ENCODE measurements at regions not wholly inside any gene's neighbourhood (a gene's known extent, or its start where the extent isn't known, plus 50 kb on each side); places are given as distances from the start of the nearest gene placed in this dataset.

GRCh38 chr3:66692042-66692765 lies 191.4 kb upstream of the LRIG1 start:
- DNase-seq (ENCODE audit: low read depth) = no peak

DNA sequence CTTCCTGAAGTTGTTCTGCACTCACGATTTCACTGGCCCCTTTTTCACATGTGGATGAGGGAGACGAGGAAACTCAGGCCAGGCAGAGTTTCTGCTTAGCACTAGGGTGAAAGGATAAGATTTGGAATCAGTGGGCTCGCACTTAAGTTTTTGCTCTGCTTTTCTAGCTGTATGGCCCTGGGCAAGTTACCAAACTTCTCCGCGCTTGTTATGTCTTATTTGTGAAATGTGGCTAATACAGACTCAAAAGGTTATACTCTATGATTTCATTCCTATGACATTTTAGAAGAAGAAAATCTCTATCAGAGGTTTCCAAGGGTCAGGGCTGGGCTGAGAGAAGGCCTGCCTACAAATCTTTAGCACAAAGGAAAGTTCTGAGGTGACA lies 191.9 kb upstream of the LRIG1 start:
- no peak for DNase-seq (ENCODE audit: low read depth)

GRCh38 chr3:66693461-66694031 lies 192.7 kb upstream of the LRIG1 start:
- DNase-seq (ENCODE audit: low read depth) = no peak

- DNase-seq (ENCODE audit: low read depth) = no peak
These were observed 201.3 kb upstream of the LRIG1 start for GRCh38 chr3:66702126-66702525.

GRCh38 chr3:66703501-66703900 lies 202.7 kb upstream of the LRIG1 start:
- no peak for DNase-seq (ENCODE audit: low read depth)

DNA sequence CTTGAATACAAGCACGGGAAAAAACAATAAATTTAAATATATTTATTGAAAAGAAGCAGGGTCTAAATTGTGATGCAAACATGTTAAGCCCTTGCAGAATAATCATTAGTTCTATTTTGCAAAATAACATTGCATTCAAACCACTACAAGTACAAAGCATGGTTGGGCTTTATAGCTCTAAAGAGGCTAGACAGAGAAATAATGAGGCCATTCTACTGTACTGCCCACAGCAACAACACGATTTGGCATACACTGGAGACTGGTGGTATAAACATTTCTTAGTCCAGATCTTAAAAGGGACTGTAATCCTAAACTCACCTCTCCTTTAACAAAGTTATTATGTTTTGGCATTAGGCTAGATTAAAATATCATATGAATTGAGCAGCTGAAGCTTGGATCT lies 204.3 kb upstream of the LRIG1 start:
- DNase-seq (ENCODE audit: low read depth) = no peak

- no peak for DNase-seq (ENCODE audit: low read depth)
These were observed 206.1 kb upstream of the LRIG1 start for GRCh38 chr3:66706890-66707289.

- no peak for DNase-seq (ENCODE audit: low read depth)
These were observed 208.7 kb upstream of the LRIG1 start for GRCh38 chr3:66709532-66709931.

DNA sequence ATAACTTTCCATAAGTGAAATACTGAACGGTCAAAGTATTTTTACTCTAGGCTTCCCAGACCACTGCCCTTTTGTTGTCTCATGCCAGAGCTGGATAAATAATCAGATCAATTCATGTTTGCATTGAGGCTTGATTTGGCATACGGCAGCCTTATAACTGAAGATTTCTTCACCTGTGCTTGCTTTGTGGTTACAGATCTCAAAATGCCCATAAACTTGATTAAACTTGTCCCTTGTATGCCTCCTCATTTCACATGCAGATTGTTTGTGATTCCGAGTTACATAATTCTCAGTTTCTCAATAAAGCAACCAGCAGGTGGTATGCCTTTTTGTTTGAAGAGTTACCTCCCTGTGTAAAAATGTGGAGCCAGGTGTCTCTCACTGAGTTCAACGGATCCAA lies 211.4 kb upstream of the LRIG1 start:
- no peak for DNase-seq (ENCODE audit: low read depth)

DNA sequence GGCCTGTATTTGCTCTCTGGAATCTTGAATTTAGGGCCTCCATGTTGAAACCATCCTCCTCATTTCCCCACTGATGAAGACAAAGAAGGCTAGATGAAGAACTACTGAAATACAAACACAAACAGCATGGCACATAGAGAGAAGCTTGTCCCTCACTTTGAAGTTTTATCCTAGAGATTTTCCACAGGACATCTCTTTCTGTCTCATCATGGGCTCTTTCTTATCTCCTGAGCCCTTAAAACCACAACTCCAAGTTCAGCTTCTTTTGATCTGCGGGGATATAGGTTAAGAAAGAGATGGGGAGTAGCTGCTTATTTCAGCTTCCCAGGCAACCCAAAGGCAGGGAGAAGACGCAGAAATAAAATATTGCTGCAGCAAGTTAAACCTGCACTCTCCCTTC lies 213.1 kb upstream of the LRIG1 start:
- no peak for DNase-seq (ENCODE audit: low read depth)

DNA sequence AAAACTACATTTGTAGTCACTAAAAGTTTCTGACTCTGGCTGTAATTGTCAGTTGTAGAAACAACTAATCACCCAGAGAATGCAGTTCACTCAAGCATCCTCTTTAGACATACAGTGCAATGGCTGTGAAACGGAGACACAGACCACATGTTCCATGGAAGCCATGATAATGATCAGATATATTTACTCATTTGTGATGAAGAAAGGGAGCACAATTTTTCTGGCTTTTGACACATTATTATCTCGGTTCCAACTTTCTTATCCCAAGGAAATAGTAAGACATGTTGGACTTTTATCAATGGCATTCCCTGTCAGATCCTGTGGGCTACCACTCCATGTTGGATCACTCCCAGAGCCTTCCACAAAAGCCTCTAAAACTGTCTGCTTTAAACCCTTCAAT lies 215.0 kb upstream of the LRIG1 start:
- no peak for DNase-seq (ENCODE audit: low read depth)

DNA sequence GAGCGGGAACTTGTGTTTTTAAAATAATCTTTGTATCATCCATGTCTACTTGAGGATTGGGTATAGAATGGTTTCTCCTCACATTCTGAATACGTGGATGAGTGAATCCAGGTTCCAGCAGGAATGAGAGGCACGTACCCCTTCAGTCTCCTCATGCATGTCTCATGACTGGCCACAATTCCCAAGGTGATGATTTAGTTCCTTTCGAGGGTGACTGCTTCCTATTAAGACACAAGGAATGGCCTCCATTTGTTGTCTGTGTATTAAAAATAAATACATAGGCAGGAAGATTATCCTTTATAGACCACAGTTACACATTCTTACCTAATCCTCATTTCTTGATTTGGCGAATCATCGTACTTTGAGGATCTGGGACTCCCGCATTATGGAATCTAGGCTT lies 217.0 kb upstream of the LRIG1 start:
- DNase-seq (ENCODE audit: low read depth) = no peak

GRCh38 chr3:66719796-66720356 lies 219.1 kb upstream of the LRIG1 start:
- no peak for DNase-seq (ENCODE audit: low read depth)

GRCh38 chr3:66720508-66720907 lies 219.7 kb upstream of the LRIG1 start:
- DNase-seq (ENCODE audit: low read depth) = no peak

- no peak for DNase-seq (ENCODE audit: low read depth)
These were observed 221.9 kb upstream of the LRIG1 start for GRCh38 chr3:66722675-66723074.

DNA sequence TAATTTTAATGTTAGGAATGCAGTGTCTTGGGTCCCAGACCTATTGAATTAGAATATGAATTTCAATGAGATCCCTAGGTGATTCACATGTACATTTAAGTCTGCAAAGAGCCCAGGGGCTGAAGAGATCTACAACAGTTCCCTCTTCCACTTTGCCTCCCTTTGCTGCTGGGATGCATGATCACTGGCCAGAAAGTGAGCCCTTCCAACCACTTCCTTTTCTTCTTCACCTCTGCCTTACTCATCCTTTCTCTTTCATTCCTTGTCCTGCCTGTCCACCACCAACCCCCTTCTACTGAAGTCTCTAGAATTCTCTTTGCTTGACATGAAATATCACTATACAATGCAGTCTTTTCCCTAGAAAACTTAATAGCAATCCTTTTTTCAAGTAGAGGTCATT lies 222.4 kb upstream of the LRIG1 start:
- no peak for DNase-seq (ENCODE audit: low read depth)

DNA sequence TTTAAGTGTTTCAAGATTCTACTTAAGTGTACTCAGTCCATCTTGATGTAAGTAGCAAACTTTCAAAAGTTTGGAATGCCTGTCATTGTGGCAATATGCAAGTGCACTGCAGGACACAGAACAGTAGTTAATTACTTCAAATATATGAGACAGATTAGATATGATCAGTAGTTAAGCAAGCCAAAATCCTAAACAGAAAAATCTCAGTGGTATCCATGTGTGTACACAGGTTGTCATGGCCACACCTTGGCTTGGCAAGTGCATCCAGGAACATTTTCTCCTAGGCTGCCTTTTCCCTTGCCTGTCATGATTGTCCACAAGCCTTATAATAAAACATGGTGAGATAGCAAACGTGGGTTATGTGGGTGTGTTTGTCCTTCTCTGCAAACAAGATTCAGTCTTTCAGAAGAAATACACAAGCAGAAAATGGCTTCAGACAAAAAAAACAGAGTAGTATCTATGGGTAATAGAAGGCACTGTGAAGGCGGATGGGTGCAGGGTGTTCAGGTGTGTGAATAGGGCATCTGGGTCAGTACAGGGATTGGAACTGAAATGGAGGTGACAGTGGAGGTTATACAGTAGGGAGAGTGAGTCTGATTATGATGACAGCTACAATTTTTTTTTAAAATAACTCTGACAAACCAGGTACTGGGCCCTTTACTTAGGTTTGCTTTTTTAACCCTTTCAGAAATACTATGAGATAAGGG lies 229.0 kb upstream of the LRIG1 start:
- no peak for DNase-seq (ENCODE audit: low read depth)

GRCh38 chr3:66738625-66739365 lies 238.0 kb upstream of the LRIG1 start:
- DNase-seq (ENCODE audit: low read depth) = no peak

DNA sequence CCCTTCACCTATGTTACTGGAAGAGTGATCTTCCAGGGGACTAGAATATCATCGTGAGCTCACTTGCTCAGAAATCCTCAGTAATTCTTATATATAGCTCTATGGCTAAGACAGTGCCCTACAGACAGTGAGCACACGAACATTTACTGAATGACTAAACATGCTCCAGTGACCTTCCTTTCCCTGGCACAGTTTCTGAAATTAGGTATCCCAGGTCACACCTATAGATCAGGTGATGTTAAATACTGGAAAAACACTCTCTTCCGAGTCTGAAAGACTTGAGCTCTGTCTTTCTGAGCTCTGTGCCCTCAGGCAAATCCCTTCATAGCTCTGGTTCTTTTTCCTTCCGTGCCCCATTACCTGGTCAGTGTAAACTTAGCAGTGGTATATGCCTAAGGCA lies 239.4 kb upstream of the LRIG1 start:
- no peak for DNase-seq (ENCODE audit: low read depth)

- DNase-seq (ENCODE audit: low read depth) = no peak
These were observed 243.7 kb upstream of the LRIG1 start for GRCh38 chr3:66744521-66744920.

DNA sequence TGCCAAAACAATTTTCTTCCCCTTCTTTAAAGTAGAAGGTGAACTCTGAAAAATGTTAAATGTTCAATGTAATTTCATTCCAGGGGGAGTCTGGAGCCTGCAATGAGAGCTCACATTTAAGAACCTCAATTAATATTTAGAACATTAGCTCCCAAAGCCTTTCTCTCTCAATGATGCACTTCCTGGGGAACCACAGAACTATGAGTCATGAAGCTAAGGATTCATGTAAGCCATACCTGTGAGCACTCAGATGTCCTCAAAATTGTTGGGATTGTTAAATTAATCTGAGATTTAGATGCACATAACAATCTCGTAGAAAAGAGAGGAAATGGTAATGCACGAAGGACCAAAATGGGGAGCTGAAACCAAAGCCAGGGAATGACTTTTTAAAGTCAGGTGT lies 244.2 kb upstream of the LRIG1 start:
- no peak for DNase-seq (ENCODE audit: low read depth)

GRCh38 chr3:66747261-66747660 lies 246.4 kb upstream of the LRIG1 start:
- DNase-seq (ENCODE audit: low read depth) = no peak

DNA sequence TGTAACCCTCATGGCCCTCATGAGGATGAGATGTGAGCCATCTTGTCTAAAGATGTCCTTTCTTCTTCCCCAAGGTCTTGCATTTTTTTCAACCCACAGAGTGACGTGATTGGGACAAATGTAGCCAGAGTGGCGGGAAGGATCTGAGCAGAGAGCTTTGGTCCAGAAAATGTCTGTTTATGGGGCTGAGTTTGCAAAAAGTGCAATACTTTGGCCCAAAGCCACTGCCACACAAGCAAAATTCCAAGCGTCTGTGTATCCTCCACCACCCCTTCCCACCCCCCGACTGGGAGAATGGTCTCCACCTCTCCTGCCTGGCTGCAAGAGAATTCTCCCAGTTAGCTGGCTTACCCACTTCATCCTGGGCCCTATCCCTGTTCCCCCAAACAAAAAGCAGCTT lies 246.9 kb upstream of the LRIG1 start:
- no peak for DNase-seq (ENCODE audit: low read depth)

Measured in stimulated activated CD8-positive, alpha-beta memory T cell treated with anti-CD3 and anti-CD28 coated beads, Interleukin-4, amount 100 ng/mL, for 24 hours (primary cell).